ENCODE measurements at regions not wholly inside any gene's neighbourhood (a gene's known extent, or its start where the extent isn't known, plus 50 kb on each side); places are given as distances from the start of the nearest gene placed in this dataset.

- Histone ChIP-seq H3K27me3 (ENCODE audit: control insufficient read depth, low read length) (no peaks in the 10 kb centered on the region), H4K20me1 (ENCODE audit: control insufficient read depth, insufficient read depth, low read depth, low read length) (no peaks in the 10 kb centered on the region), H3K4me3 (ENCODE audit: low read length) (no peak overlapping the region), H3K4me1 (ENCODE audit: control insufficient read depth, low read length) (no peaks in the 10 kb centered on the region), H3K4me2 (ENCODE audit: low read length) (no peak overlapping the region), H3F3A (ENCODE audit: control insufficient read depth, insufficient read depth) (no peaks in the 10 kb centered on the region), H3K79me2 (ENCODE audit: control insufficient read depth, low read length) (no peaks in the 10 kb centered on the region), H3K9me3 (ENCODE audit: control insufficient read depth, insufficient read depth, low read length) (no peaks in the 10 kb centered on the region), H3K36me3 (ENCODE audit: control insufficient read depth, low read length) (no peaks in the 10 kb centered on the region), H3K27ac (ENCODE audit: low read depth, low read length) (no peak overlapping the region), H3K9me2 (replicated peaks; ENCODE audit: control insufficient read depth, low read length) (no peaks in the 10 kb centered on the region)
- TF ChIP-seq CTCF (IDR thresholded peaks at IDR 0.05; ENCODE audit: low read depth, low read length, poor library complexity, severe bottlenecking) (no peak), EZH2phosphoT487 (IDR thresholded peaks at IDR 0.05; ENCODE audit: borderline replicate concordance, low read length) (no peak)
These were observed 603.9 kb downstream of the DMRTA1 start for GRCh38 chr9:23050548-23050947.

- H3K27me3 ChIP-seq (ENCODE audit: control insufficient read depth, low read length) = no peaks in the 10 kb centered on the region
- no peak overlapping the region for H3K27ac ChIP-seq (ENCODE audit: low read depth, low read length)
- H3K4me2 ChIP-seq (ENCODE audit: low read length) = no peak overlapping the region
- no peaks in the 10 kb centered on the region for H3K36me3 ChIP-seq (ENCODE audit: control insufficient read depth, low read length)
- no peak for TF ChIP-seq CTCF (IDR thresholded peaks at IDR 0.05; ENCODE audit: low read depth, low read length, poor library complexity, severe bottlenecking)
- TF ChIP-seq EZH2phosphoT487 (IDR thresholded peaks at IDR 0.05; ENCODE audit: borderline replicate concordance, low read length) = no peak
- no peaks in the 10 kb centered on the region for H3F3A ChIP-seq (ENCODE audit: control insufficient read depth, insufficient read depth)
- no peaks in the 10 kb centered on the region for H4K20me1 ChIP-seq (ENCODE audit: control insufficient read depth, insufficient read depth, low read depth, low read length)
- no peaks in the 10 kb centered on the region for H3K9me3 ChIP-seq (ENCODE audit: control insufficient read depth, insufficient read depth, low read length)
- no peaks in the 10 kb centered on the region for H3K79me2 ChIP-seq (ENCODE audit: control insufficient read depth, low read length)
- no peak overlapping the region for H3K4me3 ChIP-seq (ENCODE audit: low read length)
- H3K4me1 ChIP-seq (ENCODE audit: control insufficient read depth, low read length) = no peaks in the 10 kb centered on the region
- H3K9me2 ChIP-seq (replicated peaks; ENCODE audit: control insufficient read depth, low read length) = no peaks in the 10 kb centered on the region
These were observed 626.5 kb downstream of the DMRTA1 start for GRCh38 chr9:23073136-23073535.

- H3K36me3 ChIP-seq (ENCODE audit: control insufficient read depth, low read length) = no peaks in the 10 kb centered on the region
- TF ChIP-seq CTCF (IDR thresholded peaks at IDR 0.05; ENCODE audit: low read depth, low read length, poor library complexity, severe bottlenecking) (no peak), EZH2phosphoT487 (IDR thresholded peaks at IDR 0.05; ENCODE audit: borderline replicate concordance, low read length) (no peak)
- H3K4me3 ChIP-seq (ENCODE audit: low read length) = no peak overlapping the region
These were observed 633.2 kb downstream of the DMRTA1 start for GRCh38 chr9:23079798-23080197.

GRCh38 chr9:23081377-23081776, 634.8 kb downstream of the DMRTA1 start:
- Histone ChIP-seq H3K4me1 (ENCODE audit: control insufficient read depth, low read length) (no peaks in the 10 kb centered on the region), H3F3A (ENCODE audit: control insufficient read depth, insufficient read depth) (no peaks in the 10 kb centered on the region), H3K9me2 (replicated peaks; ENCODE audit: control insufficient read depth, low read length) (no peaks in the 10 kb centered on the region), H3K4me2 (ENCODE audit: low read length) (no peak overlapping the region), H3K27ac (ENCODE audit: low read depth, low read length) (no peak overlapping the region), H3K27me3 (ENCODE audit: control insufficient read depth, low read length) (no peaks in the 10 kb centered on the region), H4K20me1 (ENCODE audit: control insufficient read depth, insufficient read depth, low read depth, low read length) (no peaks in the 10 kb centered on the region), H3K36me3 (ENCODE audit: control insufficient read depth, low read length) (no peaks in the 10 kb centered on the region), H3K79me2 (ENCODE audit: control insufficient read depth, low read length) (no peaks in the 10 kb centered on the region), H3K9me3 (ENCODE audit: control insufficient read depth, insufficient read depth, low read length) (no peaks in the 10 kb centered on the region), H3K4me3 (ENCODE audit: low read length) (no peak overlapping the region)
- no peak for TF ChIP-seq EZH2phosphoT487 (IDR thresholded peaks at IDR 0.05; ENCODE audit: borderline replicate concordance, low read length)
- TF ChIP-seq CTCF (IDR thresholded peaks at IDR 0.05; ENCODE audit: low read depth, low read length, poor library complexity, severe bottlenecking) = no peak

More at GRCh38 chr9:23079798-23080197, 633.2 kb downstream of the DMRTA1 start:
- H3K4me1 ChIP-seq (ENCODE audit: control insufficient read depth, low read length) = no peaks in the 10 kb centered on the region
- H3K4me2 ChIP-seq (ENCODE audit: low read length) = no peak overlapping the region
- no peaks in the 10 kb centered on the region for H3F3A ChIP-seq (ENCODE audit: control insufficient read depth, insufficient read depth)
- H4K20me1 ChIP-seq (ENCODE audit: control insufficient read depth, insufficient read depth, low read depth, low read length) = no peaks in the 10 kb centered on the region
- H3K79me2 ChIP-seq (ENCODE audit: control insufficient read depth, low read length) = no peaks in the 10 kb centered on the region
- H3K27me3 ChIP-seq (ENCODE audit: control insufficient read depth, low read length) = no peaks in the 10 kb centered on the region
- H3K27ac ChIP-seq (ENCODE audit: low read depth, low read length) = no peak overlapping the region
- no peaks in the 10 kb centered on the region for H3K9me3 ChIP-seq (ENCODE audit: control insufficient read depth, insufficient read depth, low read length)
- no peaks in the 10 kb centered on the region for H3K9me2 ChIP-seq (replicated peaks; ENCODE audit: control insufficient read depth, low read length)

Data from DOHH2 (cell line).